GM23248 (cell line): ENCODE measurements at regions not wholly inside any gene's neighbourhood (a gene's known extent, or its start where the extent isn't known, plus 50 kb on each side); places are given as distances from the start of the nearest gene placed in this dataset.

Experiments
- DNase-seq: peaks from one replicate; pipeline ENCODE4 v3.0.0-alpha.2; 2015
- H2AFZ ChIP-seq: fragments of 200-600 bp; sonication (generic); 2 replicates; pipeline ENCODE4 v1.6.1; 2016; ENCODE audit warnings: antibody characterized with exemption
- H3F3A ChIP-seq: fragments of 200-600 bp; sonication (generic); 2 replicates; pipeline ENCODE4 v1.6.1; 2016; ENCODE audit warnings: mild to moderate bottlenecking, antibody characterized with exemption, mixed run types; ENCODE audit not compliant: insufficient read depth
- H3K27ac ChIP-seq: fragments of 200-600 bp; sonication (generic); 2 replicates; pipeline ENCODE4 v1.5.1; 2016; ENCODE audit warnings: mild to moderate bottlenecking
- H3K27me3 ChIP-seq: fragments of 200-600 bp; sonication (generic); replicated peaks from 2 replicates; pipeline ENCODE4 v1.6.1; 2016; ENCODE audit warnings: mild to moderate bottlenecking; ENCODE audit not compliant: insufficient read depth
- H3K36me3 ChIP-seq: fragments of 200-600 bp; sonication (generic); 2 replicates; pipeline ENCODE4 v1.6.1; 2016; ENCODE audit warnings: low read depth, mild to moderate bottlenecking
- H3K4me1 ChIP-seq: fragments of 200-600 bp; sonication (generic); 2 replicates; pipeline ENCODE4 v1.6.1; 2016; ENCODE audit warnings: mild to moderate bottlenecking; ENCODE audit not compliant: insufficient read depth
- H3K4me2 ChIP-seq: fragments of 200-600 bp; sonication (generic); one replicate; pipeline ENCODE4 v1.6.1; 2016; ENCODE audit warnings: mild to moderate bottlenecking; ENCODE audit not compliant: unreplicated experiment
- H3K4me3 ChIP-seq: fragments of 200-600 bp; sonication (generic); 2 replicates; pipeline ENCODE4 v1.5.1; 2016; ENCODE audit warnings: mild to moderate bottlenecking
- H3K79me2 ChIP-seq: fragments of 200-600 bp; sonication (generic); 2 replicates; pipeline ENCODE4 v1.6.1; 2016; ENCODE audit warnings: mild to moderate bottlenecking; ENCODE audit not compliant: insufficient read depth
- H3K9ac ChIP-seq: fragments of 200-600 bp; sonication (generic); 2 replicates; pipeline ENCODE4 v1.6.1; 2016; ENCODE audit warnings: mild to moderate bottlenecking
- H3K9me2 ChIP-seq: fragments of 200-600 bp; sonication (generic); 2 replicates; pipeline ENCODE4 v1.6.1; 2016; ENCODE audit warnings: mixed run types, mild to moderate bottlenecking, moderate library complexity; ENCODE audit not compliant: insufficient read depth
- H3K9me3 ChIP-seq: fragments of 200-600 bp; sonication (generic); one replicate; pipeline ENCODE4 v1.6.1; 2017; ENCODE audit warnings: low read depth
- H4K20me1 ChIP-seq: fragments of 200-600 bp; sonication (generic); 2 replicates; pipeline ENCODE4 v1.6.0; 2016; ENCODE audit not compliant: insufficient read depth
- EZH2 ChIP-seq: fragments of 200-600 bp; sonication (generic); IDR thresholded peaks from 2 replicates; pipeline ENCODE4 v1.6.1; 2018; ENCODE audit warnings: antibody characterized with exemption, mild to moderate bottlenecking; ENCODE audit not compliant: insufficient read depth, poor library complexity, severe bottlenecking
- EZH2phosphoT487 ChIP-seq: fragments of 200-600 bp; sonication (generic); IDR thresholded peaks from 2 replicates; pipeline ENCODE4 v1.6.1; 2018; ENCODE audit warnings: antibody characterized with exemption, moderate library complexity, mild to moderate bottlenecking, low read depth; ENCODE audit not compliant: insufficient read depth
- WGBS, 2 experiments: methylation state at CpG; one replicate each; pipeline ENCODE4 v1.1.6; 2015 to 2017; ENCODE audit warnings: low lambda C conversion rate in 2 of 2, low coverage in 1 of 2; ENCODE audit errors: missing lambda C conversion rate in 2 of 2; 5-methylcytosine and 5-hydroxymethylcytosine counted together
- in situ Hi-C: fragments of 300-500 bp; cut with MboI; formaldehyde crosslinking; loops from 2 replicates; pipeline ENCODE4 v1.15.0; 2020

- no peaks in the 10 kb centered on the region for H3K27me3 ChIP-seq
- H2AFZ ChIP-seq, result no peak overlapping the region
- DNase-seq, result no peak
- H3K9me3 ChIP-seq, result no peaks in the 10 kb centered on the region
- no peak overlapping the region for H3K4me2 ChIP-seq
- 55% methylated on average over 2 of the region's 2 CpGs for WGBS, 2 experiments
- in situ Hi-C loops, result no loop called here
- no peaks in the 10 kb centered on the region for H3K36me3 ChIP-seq
- H3K79me2 ChIP-seq, result no peaks in the 10 kb centered on the region
- H3K4me3 ChIP-seq, result no peak overlapping the region
- H3K9ac ChIP-seq, result no peak overlapping the region
- H3K9me2 ChIP-seq, result no peaks in the 10 kb centered on the region
- no peaks in the 10 kb centered on the region for H4K20me1 ChIP-seq
- H3K4me1 ChIP-seq, result no peaks in the 10 kb centered on the region
- no peaks in the 10 kb centered on the region for H3F3A ChIP-seq
- no peak overlapping the region for H3K27ac ChIP-seq
- TF ChIP-seq EZH2 (no peak), EZH2phosphoT487 (no peak)
These were observed 647.7 kb upstream of the NRSN1 start for GRCh38 chr6:23478312-23478711.

DNA sequence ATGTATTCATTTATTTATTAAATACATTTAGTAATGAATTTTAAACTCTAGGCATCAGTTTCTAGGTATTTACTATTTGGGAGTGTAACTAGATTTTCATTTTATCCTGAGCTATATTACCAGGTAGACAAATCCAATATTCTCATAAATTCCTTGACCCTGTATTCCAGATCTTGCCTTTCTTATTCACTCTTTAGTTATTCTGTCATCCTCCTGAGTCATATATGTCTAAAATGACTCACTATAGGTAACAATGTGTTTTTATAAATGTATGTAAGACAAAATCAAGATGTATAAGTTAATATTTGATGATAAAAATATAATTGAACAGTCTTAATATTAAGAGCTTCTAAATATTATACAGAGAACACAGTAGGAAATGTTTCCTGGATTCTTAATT lies 642.1 kb upstream of the NRSN1 start:
- Histone ChIP-seq H3F3A (no peaks in the 10 kb centered on the region), H3K4me1 (no peaks in the 10 kb centered on the region), H3K27ac (no peak overlapping the region), H4K20me1 (no peaks in the 10 kb centered on the region), H3K36me3 (no peaks in the 10 kb centered on the region), H3K4me3 (no peak overlapping the region), H3K9me2 (no peaks in the 10 kb centered on the region), H2AFZ (no peak overlapping the region), H3K9ac (no peak overlapping the region), H3K27me3 (no peaks in the 10 kb centered on the region), H3K4me2 (no peak overlapping the region), H3K79me2 (no peaks in the 10 kb centered on the region), H3K9me3 (no peaks in the 10 kb centered on the region)
- no peak for TF ChIP-seq EZH2phosphoT487
- no peak for TF ChIP-seq EZH2
- in situ Hi-C loops, result no loop called here
- no peak for DNase-seq

DNA sequence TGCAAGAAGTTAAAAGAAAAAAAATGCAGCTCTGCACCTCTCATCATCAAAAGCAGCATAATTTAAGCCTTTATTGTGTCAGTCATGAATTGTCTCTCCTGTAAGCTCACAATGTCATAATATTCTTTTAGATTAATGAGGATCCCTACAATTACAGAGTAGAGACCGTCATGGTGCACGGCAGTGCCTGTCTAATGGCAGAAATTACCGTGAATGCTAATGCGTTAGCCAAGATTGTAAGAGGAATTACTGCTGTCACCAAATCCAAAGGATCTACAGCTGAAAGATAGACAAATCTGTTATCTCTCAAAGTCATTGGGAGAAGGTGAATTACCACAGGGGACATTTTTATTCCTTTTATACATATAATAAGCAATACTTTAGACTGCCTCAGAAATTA lies 631.6 kb upstream of the NRSN1 start:
- Histone ChIP-seq H3K27ac (no peak overlapping the region), H3K4me1 (no peaks in the 10 kb centered on the region), H3K9ac (no peak overlapping the region), H3K9me2 (no peaks in the 10 kb centered on the region; the same call in 1 of the 2 replicates), H3K4me3 (no peak overlapping the region), H3K36me3 (no peaks in the 10 kb centered on the region), H3K27me3 (no peaks in the 10 kb centered on the region), H4K20me1 (no peaks in the 10 kb centered on the region), H2AFZ (no peak overlapping the region), H3K4me2 (no peak overlapping the region), H3K9me3 (no peaks in the 10 kb centered on the region), H3K79me2 (no peaks in the 10 kb centered on the region), H3F3A (no peaks in the 10 kb centered on the region)
- DNase-seq, result no peak
- TF ChIP-seq EZH2phosphoT487, result no peak
- TF ChIP-seq EZH2, result no peak
- 62 to 64% methylated on average over 4 of the region's 4 CpGs for WGBS, 2 experiments
- in situ Hi-C loops, result no loop called here

DNA sequence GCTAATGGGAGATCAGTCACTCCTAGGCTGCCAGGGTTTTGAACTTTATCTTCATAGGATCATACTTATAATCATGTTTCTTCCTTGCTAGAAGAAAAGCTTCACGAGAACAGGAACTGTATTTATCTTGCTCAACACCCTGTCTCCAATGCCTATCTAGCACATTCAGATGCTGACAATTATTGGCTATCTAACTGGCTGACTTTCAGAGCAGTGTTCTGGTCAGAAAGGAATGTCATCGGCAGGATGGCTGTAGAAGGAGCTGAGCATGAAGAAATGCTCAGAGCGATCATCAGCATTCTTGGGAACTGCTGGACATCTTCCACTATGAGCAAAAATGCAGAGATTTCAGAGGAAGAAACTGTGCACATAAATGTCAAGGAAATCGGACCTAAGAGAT lies 628.0 kb upstream of the NRSN1 start:
- Histone ChIP-seq H3K27ac (no peak overlapping the region), H3F3A (no peaks in the 10 kb centered on the region), H3K4me2 (no peak overlapping the region), H3K4me1 (no peaks in the 10 kb centered on the region), H3K9me3 (no peaks in the 10 kb centered on the region), H3K9ac (no peak overlapping the region), H3K27me3 (no peaks in the 10 kb centered on the region), H4K20me1 (no peaks in the 10 kb centered on the region), H3K9me2 (no peaks in the 10 kb centered on the region; the same call in 1 of the 2 replicates), H3K4me3 (no peak overlapping the region), H3K79me2 (no peaks in the 10 kb centered on the region), H2AFZ (no peak overlapping the region), H3K36me3 (no peaks in the 10 kb centered on the region)
- in situ Hi-C loops, result no loop called here
- TF ChIP-seq EZH2 (no peak), EZH2phosphoT487 (no peak)
- no peak for DNase-seq
- 34 to 35% methylated on average over 4 of the region's 4 CpGs for WGBS, 2 experiments

DNA sequence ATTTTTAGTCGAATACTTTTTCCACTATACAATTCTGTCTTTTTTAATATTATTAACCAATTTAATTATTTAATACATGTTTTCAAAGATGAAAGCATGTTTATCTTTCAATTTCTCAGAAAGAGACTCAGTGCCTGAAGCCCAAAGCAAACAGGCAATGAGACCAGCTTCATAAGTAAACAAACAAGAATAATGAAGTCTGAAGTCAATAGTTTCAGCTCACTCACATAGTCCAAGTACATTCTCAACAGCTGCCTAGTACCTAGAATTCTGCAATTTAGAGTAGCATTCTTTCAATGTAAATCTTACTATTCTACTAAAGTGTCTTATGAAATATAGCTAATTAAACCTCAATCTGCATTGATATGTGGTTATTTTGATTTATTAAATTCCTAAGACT lies 626.5 kb upstream of the NRSN1 start:
- in situ Hi-C loops, result no loop called here
- H3F3A ChIP-seq, result no peaks in the 10 kb centered on the region

More for the DNA sequence above, 626.5 kb upstream of the NRSN1 start:
- no peak overlapping the region for H3K9ac ChIP-seq
- H3K9me3 ChIP-seq, result no peaks in the 10 kb centered on the region
- no peak overlapping the region for H2AFZ ChIP-seq
- WGBS, 2 experiments, result 72 to 74% methylated on average over 1 of the region's 1 CpG
- no peaks in the 10 kb centered on the region for H4K20me1 ChIP-seq
- H3K27ac ChIP-seq, result no peak overlapping the region
- TF ChIP-seq EZH2 (no peak), EZH2phosphoT487 (no peak)
- no peak overlapping the region for H3K4me2 ChIP-seq
- H3K4me3 ChIP-seq, result no peak overlapping the region
- no peaks in the 10 kb centered on the region for H3K36me3 ChIP-seq
- no peaks in the 10 kb centered on the region for H3K4me1 ChIP-seq
- H3K79me2 ChIP-seq, result no peaks in the 10 kb centered on the region
- no peak for DNase-seq
- no peaks in the 10 kb centered on the region for H3K27me3 ChIP-seq
- H3K9me2 ChIP-seq, result no peaks in the 10 kb centered on the region; the same call in 1 of the 2 replicates
